Lower lobe of right lung (tissue), 2 donors: ENCODE measurements at regions not wholly inside any gene's neighbourhood (a gene's known extent, or its start where the extent isn't known, plus 50 kb on each side); places are given as distances from the start of the nearest gene placed in this dataset.

Source experiments
- ATAC-seq, 2 donors: fragments of 200-7000 bp; cut with Tn5 transposase; one replicate each; pipeline ENCODE4 v1.9.1; 2020 to 2022; ENCODE audit warnings: mild to moderate bottlenecking in 2 of 2, moderate library complexity in 2 of 2
- DNase-seq: peaks from one replicate; pipeline ENCODE4 v3.0.0-alpha.2; 2020
- H3K27ac ChIP-seq: fragments of 200-600 bp; one replicate; pipeline ENCODE4 v1.8.0; 2022
- H3K27me3 ChIP-seq: fragments of 200-600 bp; one replicate; pipeline ENCODE4 v1.8.0; 2022; ENCODE audit warnings: low read depth
- H3K36me3 ChIP-seq: fragments of 200-600 bp; one replicate; pipeline ENCODE4 v1.8.0; 2022; ENCODE audit warnings: mild to moderate bottlenecking
- H3K4me1 ChIP-seq: fragments of 200-600 bp; one replicate; pipeline ENCODE4 v1.8.0; 2022
- H3K4me3 ChIP-seq: fragments of 200-600 bp; one replicate; pipeline ENCODE4 v1.8.0; 2022; ENCODE audit warnings: mild to moderate bottlenecking
- H3K9me3 ChIP-seq: fragments of 200-600 bp; one replicate; pipeline ENCODE4 v1.8.0; 2022
- CTCF ChIP-seq: fragments of 200-600 bp; IDR thresholded peaks from one replicate; pipeline ENCODE4 v1.8.0; 2022; ENCODE audit warnings: antibody characterized with exemption, mild to moderate bottlenecking
- intact Hi-C: fragments of 100-400 bp; cut with DNase I; formaldehyde crosslinking; loops from one replicate; pipeline ENCODE4 v1.11.0; 2022
- donor health status: DM: no; HTN: yes; CAD: no; lungs with severe emphysema.

GRCh38 chr5:154547551-154547950 is 69.5 kb upstream of the HAND1 start:
- no peak for ATAC-seq
- DNase-seq: no peak
- Histone ChIP-seq H3K4me1 (no peaks in the 10 kb centered on the region), H3K9me3 (no peaks in the 10 kb centered on the region), H3K4me3 (no peak overlapping the region), H3K27ac (no peak overlapping the region), H3K36me3 (no peaks in the 10 kb centered on the region), H3K27me3 (no peaks in the 10 kb centered on the region)
- intact Hi-C loops: no loop called here
- TF ChIP-seq CTCF: no peak

GRCh38 chr5:154546719-154547118 is 68.7 kb upstream of the HAND1 start:
- no peaks in the 10 kb centered on the region for H3K4me1 ChIP-seq
- TF ChIP-seq CTCF: no peak
- H3K36me3 ChIP-seq: no peaks in the 10 kb centered on the region
- DNase-seq: no peak
- intact Hi-C loops: no loop called here
- no peaks in the 10 kb centered on the region for H3K9me3 ChIP-seq
- H3K27me3 ChIP-seq: no peaks in the 10 kb centered on the region
- no peak overlapping the region for H3K4me3 ChIP-seq
- no peak overlapping the region for H3K27ac ChIP-seq
- ATAC-seq: no peak

GRCh38 chr5:154544646-154545045 is 66.6 kb upstream of the HAND1 start:
- no peak for DNase-seq
- intact Hi-C loops: no loop called here
- H3K27me3 ChIP-seq: no peaks in the 10 kb centered on the region
- ATAC-seq: no peak
- no peak overlapping the region for H3K4me3 ChIP-seq
- TF ChIP-seq CTCF: no peak
- no peaks in the 10 kb centered on the region for H3K9me3 ChIP-seq
- no peaks in the 10 kb centered on the region for H3K4me1 ChIP-seq
- H3K36me3 ChIP-seq: no peaks in the 10 kb centered on the region
- no peak overlapping the region for H3K27ac ChIP-seq

- H3K27me3 ChIP-seq: no peaks in the 10 kb centered on the region
- H3K4me3 ChIP-seq: no peak overlapping the region
- intact Hi-C loops: no loop called here
- H3K36me3 ChIP-seq: no peaks in the 10 kb centered on the region
- no peaks in the 10 kb centered on the region for H3K9me3 ChIP-seq
- no peak for TF ChIP-seq CTCF
- DNase-seq (no peak), ATAC-seq (no peak)
- H3K4me1 ChIP-seq: no peaks in the 10 kb centered on the region
- H3K27ac ChIP-seq: no peak overlapping the region
These were observed 65.4 kb upstream of the HAND1 start for GRCh38 chr5:154543380-154543779.

- Histone ChIP-seq H3K9me3 (no peaks in the 10 kb centered on the region), H3K36me3 (no peaks in the 10 kb centered on the region), H3K27ac (no peak overlapping the region), H3K4me3 (no peak overlapping the region), H3K27me3 (no peaks in the 10 kb centered on the region), H3K4me1 (no peaks in the 10 kb centered on the region)
- TF ChIP-seq CTCF: no peak
- intact Hi-C loops: no loop called here
- ATAC-seq (no peak), DNase-seq (no peak)
These were observed 64.6 kb upstream of the HAND1 start for GRCh38 chr5:154542581-154542980.

GRCh38 chr5:154542000-154542399 is 64.0 kb upstream of the HAND1 start:
- Histone ChIP-seq H3K36me3 (no peaks in the 10 kb centered on the region), H3K4me3 (no peak overlapping the region), H3K27ac (no peak overlapping the region), H3K9me3 (no peaks in the 10 kb centered on the region), H3K27me3 (no peaks in the 10 kb centered on the region), H3K4me1 (no peaks in the 10 kb centered on the region)
- DNase-seq (no peak), ATAC-seq (no peak)
- TF ChIP-seq CTCF: no peak
- intact Hi-C loops: no loop called here
